Loucy (cell line): ENCODE measurements at regions not wholly inside any gene's neighbourhood (a gene's known extent, or its start where the extent isn't known, plus 50 kb on each side); places are given as distances from the start of the nearest gene placed in this dataset.

ENCODE experiments used
- H2AFZ ChIP-seq: fragments of 200-600 bp; sonication (generic); 2 replicates; pipeline ENCODE4 v1.6.0; 2016; ENCODE audit warnings: antibody characterized with exemption, mild to moderate bottlenecking, low read length, moderate library complexity
- H3F3A ChIP-seq: fragments of 200-600 bp; 2 replicates; pipeline ENCODE4 v1.6.0; 2016; ENCODE audit warnings: antibody characterized with exemption, low read depth, mild to moderate bottlenecking
- H3K27me3 ChIP-seq: fragments of 200-600 bp; sonication (generic); 2 replicates; pipeline ENCODE4 v1.6.1; 2014; ENCODE audit warnings: low read length, mild to moderate bottlenecking; ENCODE audit not compliant: insufficient read depth, poor library complexity, severe bottlenecking
- H3K36me3 ChIP-seq: fragments of 200-600 bp; sonication (generic); 2 replicates; pipeline ENCODE4 v1.6.1; 2016; ENCODE audit warnings: low read length; ENCODE audit not compliant: insufficient read depth
- H3K4me1 ChIP-seq: fragments of 200-600 bp; sonication (generic); 2 replicates; pipeline ENCODE4 v1.5.1; 2014; ENCODE audit warnings: low read length, mild to moderate bottlenecking; ENCODE audit not compliant: insufficient read depth, poor library complexity, severe bottlenecking
- H3K4me2 ChIP-seq: fragments of 200-600 bp; sonication (generic); 2 replicates; pipeline ENCODE4 v1.6.0; 2014; ENCODE audit warnings: antibody characterized with exemption, low read length, low read depth, mild to moderate bottlenecking; ENCODE audit not compliant: poor library complexity, severe bottlenecking
- H3K4me3 ChIP-seq: fragments of 200-600 bp; sonication (generic); 2 replicates; pipeline ENCODE4 v1.5.1; 2014; ENCODE audit warnings: low read length, mild to moderate bottlenecking, mixed read lengths; ENCODE audit not compliant: poor library complexity, severe bottlenecking
- H3K79me2 ChIP-seq: fragments of 200-600 bp; sonication (generic); 2 replicates; pipeline ENCODE4 v1.6.1; 2014; ENCODE audit warnings: low read length; ENCODE audit not compliant: insufficient read depth
- H3K9ac ChIP-seq: fragments of 200-600 bp; sonication (generic); 2 replicates; pipeline ENCODE4 v1.6.0; 2014; ENCODE audit warnings: mild to moderate bottlenecking, low read depth, low read length, moderate library complexity; ENCODE audit not compliant: poor library complexity, severe bottlenecking
- H3K9me2 ChIP-seq: fragments of 200-600 bp; sonication (generic); replicated peaks from 2 replicates; pipeline ENCODE4 v1.6.1; 2016; ENCODE audit warnings: low read depth, low read length, mixed read lengths
- H3K9me3 ChIP-seq: fragments of 200-600 bp; sonication (generic); 2 replicates; pipeline ENCODE4 v1.6.1; 2014; ENCODE audit warnings: mild to moderate bottlenecking, antibody characterized with exemption, low read length, low read depth; ENCODE audit not compliant: insufficient read depth
- H4K20me1 ChIP-seq: fragments of 200-600 bp; sonication (generic); 2 replicates; pipeline ENCODE4 v1.6.0; 2014; ENCODE audit warnings: antibody characterized with exemption, low read length, mild to moderate bottlenecking; ENCODE audit not compliant: insufficient read depth, poor library complexity, severe bottlenecking
- EZH2phosphoT487 ChIP-seq: fragments of 200-600 bp; IDR thresholded peaks from 2 replicates; pipeline ENCODE4 v1.6.1; 2018; ENCODE audit warnings: antibody characterized with exemption, mild to moderate bottlenecking, moderate library complexity, borderline replicate concordance
- TF ChIP-seq, protein P1 (sequence below): fragments of 200-600 bp; sonication (generic); conservative IDR thresholded peaks from 2 replicates; pipeline ENCODE4 v1.5.1; 2014; ENCODE audit warnings: mild to moderate bottlenecking, antibody characterized with exemption, low read length

DNA sequence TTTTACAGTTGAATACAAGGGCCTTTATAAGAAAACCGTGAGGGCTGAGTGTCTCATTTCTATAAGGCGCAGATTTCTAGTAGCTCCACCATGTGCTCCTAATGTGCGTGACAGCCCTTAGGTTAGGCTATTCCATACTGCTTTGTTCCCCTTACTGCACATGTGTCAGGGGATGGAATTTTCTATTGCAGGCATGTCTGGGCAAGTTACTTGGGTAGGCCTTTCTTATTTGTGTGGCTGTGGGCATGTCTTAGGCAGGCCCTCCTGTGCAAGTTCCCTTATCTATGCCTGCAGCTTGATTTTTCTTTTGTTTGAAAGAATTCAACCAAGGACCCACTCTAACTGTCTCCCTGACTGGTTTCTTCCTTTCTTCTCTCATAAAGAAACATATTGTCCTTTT, 434.2 kb upstream of the CNTN3 start:
- Histone ChIP-seq H3K4me2 (no peak overlapping the region), H3K79me2 (no peaks in the 10 kb centered on the region), H3K9ac (no peak overlapping the region), H2AFZ (no peak overlapping the region), H3K4me1 (no peaks in the 10 kb centered on the region), H3K9me2 (no peaks in the 10 kb centered on the region), H4K20me1 (no peaks in the 10 kb centered on the region), H3K9me3 (no peaks in the 10 kb centered on the region; the same call in 1 of the 2 replicates), H3F3A (no peaks in the 10 kb centered on the region), H3K4me3 (no peak overlapping the region), H3K27me3 (no peaks in the 10 kb centered on the region), H3K36me3 (no peaks in the 10 kb centered on the region)
- TF ChIP-seq, protein P1, sequence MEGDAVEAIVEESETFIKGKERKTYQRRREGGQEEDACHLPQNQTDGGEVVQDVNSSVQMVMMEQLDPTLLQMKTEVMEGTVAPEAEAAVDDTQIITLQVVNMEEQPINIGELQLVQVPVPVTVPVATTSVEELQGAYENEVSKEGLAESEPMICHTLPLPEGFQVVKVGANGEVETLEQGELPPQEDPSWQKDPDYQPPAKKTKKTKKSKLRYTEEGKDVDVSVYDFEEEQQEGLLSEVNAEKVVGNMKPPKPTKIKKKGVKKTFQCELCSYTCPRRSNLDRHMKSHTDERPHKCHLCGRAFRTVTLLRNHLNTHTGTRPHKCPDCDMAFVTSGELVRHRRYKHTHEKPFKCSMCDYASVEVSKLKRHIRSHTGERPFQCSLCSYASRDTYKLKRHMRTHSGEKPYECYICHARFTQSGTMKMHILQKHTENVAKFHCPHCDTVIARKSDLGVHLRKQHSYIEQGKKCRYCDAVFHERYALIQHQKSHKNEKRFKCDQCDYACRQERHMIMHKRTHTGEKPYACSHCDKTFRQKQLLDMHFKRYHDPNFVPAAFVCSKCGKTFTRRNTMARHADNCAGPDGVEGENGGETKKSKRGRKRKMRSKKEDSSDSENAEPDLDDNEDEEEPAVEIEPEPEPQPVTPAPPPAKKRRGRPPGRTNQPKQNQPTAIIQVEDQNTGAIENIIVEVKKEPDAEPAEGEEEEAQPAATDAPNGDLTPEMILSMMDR: no peak
- TF ChIP-seq EZH2phosphoT487: no peak

DNA sequence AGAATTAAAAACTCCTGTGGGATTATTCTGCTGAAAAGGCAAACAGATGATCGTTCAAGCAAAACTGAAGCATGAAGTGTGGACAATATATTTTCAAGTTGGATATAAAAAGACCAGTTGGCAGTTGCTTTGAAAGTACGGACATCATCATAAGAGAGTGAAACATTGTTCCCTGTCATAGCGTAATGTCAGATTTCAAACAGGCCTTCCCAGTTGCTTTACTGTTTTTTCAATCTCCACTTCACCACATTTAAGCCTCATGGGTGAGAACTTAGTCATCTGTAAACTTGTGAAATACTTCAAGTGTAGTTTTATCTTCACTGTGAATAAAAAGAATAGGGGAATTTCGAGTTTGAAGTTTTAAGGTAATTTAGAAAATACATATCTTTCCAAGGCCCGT, 435.1 kb upstream of the CNTN3 start:
- no peaks in the 10 kb centered on the region for H3K36me3 ChIP-seq
- TF ChIP-seq, protein P1: no peak
- no peak for TF ChIP-seq EZH2phosphoT487

DNA sequence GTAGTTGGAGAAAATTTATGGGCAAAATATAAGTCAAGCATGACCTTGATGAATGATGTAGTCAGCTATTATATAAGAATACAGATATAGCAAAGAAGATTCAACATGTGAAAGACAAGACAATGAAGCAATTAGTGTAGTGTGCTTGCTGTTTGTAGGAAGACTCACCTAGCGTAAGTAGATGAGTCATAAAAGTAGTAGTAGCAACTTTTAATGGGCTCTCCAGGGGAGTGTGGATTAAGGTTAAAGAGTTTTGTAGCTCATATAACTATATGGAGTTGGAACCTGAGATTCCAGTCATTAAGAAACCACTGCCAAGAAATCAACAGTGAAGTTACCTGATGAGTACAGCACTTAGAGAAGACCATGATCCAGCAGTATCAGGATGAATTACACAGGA, 444.7 kb upstream of the CNTN3 start:
- Histone ChIP-seq H3K9ac (no peak overlapping the region), H3K36me3 (no peaks in the 10 kb centered on the region), H3K9me2 (no peaks in the 10 kb centered on the region), H3K4me3 (no peak overlapping the region), H2AFZ (no peak overlapping the region), H4K20me1 (no peaks in the 10 kb centered on the region), H3K27me3 (no peaks in the 10 kb centered on the region), H3F3A (no peaks in the 10 kb centered on the region), H3K4me2 (no peak overlapping the region), H3K79me2 (no peaks in the 10 kb centered on the region), H3K9me3 (no peaks in the 10 kb centered on the region), H3K4me1 (no peaks in the 10 kb centered on the region)
- no peak for TF ChIP-seq EZH2phosphoT487
- TF ChIP-seq, protein P1: no peak

More for the DNA sequence above, 435.1 kb upstream of the CNTN3 start:
- Histone ChIP-seq H3K79me2 (no peaks in the 10 kb centered on the region), H2AFZ (no peak overlapping the region), H3K4me1 (no peaks in the 10 kb centered on the region), H3K9me2 (no peaks in the 10 kb centered on the region), H3F3A (no peaks in the 10 kb centered on the region), H3K9me3 (no peaks in the 10 kb centered on the region; the same call in 1 of the 2 replicates), H3K4me3 (no peak overlapping the region), H4K20me1 (no peaks in the 10 kb centered on the region), H3K4me2 (no peak overlapping the region), H3K9ac (no peak overlapping the region), H3K27me3 (no peaks in the 10 kb centered on the region)
